ENCODE measurements at regions not wholly inside any gene's neighbourhood (a gene's known extent, or its start where the extent isn't known, plus 50 kb on each side); places are given as distances from the start of the nearest gene placed in this dataset.

- in situ Hi-C loops (cut with MboI; ENCODE audit: low pct_unique_long_range_greater_than_20kb, low sequenced_read_pairs) = no loop called here
- DNase-seq = no peak
Measured at GRCh38 chr20:63091901-63092659, 85.3 kb upstream of the BHLHE23 start.

DNA sequence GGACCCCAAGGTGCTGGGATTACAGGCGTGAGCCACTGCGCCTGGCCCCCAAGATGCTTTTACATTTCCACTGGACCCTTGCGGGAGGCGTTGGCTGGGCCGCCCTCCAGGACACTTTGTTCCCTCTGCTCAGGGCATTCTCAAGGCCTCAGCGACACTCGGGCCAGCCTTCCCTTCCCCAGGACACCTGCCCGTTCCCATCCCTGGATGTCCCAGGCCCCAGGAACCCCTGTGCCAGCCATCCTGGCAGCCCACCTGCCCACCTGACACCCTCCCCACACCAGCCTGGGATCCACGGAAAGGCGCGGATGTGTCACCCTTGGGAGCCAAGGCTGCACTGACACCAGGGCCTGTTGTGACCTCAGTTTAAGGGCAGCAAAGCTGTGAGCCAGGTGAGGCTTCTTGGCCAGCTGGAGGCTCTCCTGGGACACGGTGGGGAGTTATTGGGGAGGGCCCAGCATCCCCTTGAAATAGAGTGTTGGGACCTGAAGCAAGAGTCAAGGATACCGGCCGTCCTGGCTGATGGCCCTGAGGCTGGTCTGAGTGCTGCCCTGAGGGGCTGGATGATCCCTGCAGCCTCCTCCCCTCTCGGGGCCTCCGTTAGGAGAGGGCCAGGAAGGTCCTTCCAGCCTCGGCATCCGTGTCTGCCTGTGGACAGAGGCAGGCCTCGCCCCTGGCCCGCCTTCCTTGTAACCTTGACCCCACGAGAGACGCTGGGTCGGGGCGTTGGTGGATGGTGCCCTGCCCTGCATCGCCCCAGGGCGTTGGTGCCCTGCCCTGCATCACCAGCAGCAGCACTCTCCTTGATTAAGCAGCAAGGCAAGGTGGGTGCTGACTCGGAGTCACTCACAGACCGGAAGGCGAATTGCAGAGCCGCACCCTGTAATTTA lies 84.2 kb upstream of the BHLHE23 start:
- no peak for DNase-seq
- in situ Hi-C loops (cut with MboI; ENCODE audit: low pct_unique_long_range_greater_than_20kb, low sequenced_read_pairs) = no loop called here

DNA sequence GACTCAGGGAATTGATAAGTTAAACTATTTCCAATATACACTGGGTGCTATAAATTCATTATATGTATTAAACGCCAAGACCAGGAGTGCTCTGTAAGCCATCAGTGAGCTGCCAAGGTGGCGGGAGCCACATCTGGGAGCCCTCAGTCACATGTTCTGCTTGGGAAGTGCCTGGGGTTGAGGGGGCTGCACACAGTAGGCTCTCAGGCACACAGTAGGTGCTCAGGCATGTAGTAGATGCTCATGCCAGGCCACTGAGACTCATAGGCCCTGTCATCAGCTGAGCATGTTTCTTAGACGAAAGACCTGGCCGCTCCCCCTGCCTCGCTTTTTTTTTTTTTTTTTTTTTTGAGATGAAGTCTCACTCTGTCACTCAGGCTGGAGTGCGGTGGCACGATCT lies 83.3 kb upstream of the BHLHE23 start:
- no peak for DNase-seq
- in situ Hi-C loops (cut with MboI; ENCODE audit: low pct_unique_long_range_greater_than_20kb, low sequenced_read_pairs) = no loop called here

DNA sequence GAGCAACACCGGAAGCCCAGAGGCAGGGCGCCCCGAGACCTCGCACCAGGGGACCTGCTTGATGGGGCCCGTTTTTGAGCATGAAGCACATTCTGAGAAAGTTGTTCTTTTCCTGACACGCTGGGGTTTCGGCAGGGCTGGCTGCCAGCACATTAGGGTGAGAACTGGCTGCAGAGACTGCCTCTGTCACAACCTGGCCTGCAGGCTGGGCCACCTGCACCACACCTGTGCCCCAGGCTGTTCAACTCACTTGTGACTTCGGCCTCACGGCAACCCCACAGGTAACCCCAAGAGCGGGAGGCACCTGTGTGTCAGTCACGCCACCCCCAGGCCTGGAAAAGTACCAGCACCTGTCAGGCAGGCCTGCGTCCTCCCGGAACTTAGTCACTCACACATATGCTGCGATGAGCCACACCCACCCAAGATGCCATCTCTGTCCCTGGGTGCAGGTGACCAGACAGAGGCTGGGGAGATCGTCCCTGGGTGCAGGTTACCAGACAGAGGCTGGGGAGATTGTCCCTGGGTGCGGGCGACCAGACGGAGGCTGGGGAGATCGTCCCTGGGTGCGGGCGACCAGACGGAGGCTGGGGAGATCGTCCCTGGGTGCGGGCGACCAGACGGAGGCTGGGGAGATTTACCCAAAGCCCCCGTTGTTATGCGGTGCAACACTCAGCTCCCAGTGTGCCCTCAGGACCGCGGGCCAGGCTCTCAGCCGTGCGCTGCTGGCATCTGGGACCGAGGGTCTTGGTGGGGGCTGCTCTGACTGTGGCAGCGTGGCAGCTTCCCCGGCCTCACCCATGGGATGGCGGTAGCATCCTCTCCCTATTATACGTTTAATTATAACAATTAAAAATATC lies 82.5 kb upstream of the BHLHE23 start:
- DNase-seq = no peak
- in situ Hi-C loops (cut with MboI; ENCODE audit: low pct_unique_long_range_greater_than_20kb, low sequenced_read_pairs) = no loop called here

DNA sequence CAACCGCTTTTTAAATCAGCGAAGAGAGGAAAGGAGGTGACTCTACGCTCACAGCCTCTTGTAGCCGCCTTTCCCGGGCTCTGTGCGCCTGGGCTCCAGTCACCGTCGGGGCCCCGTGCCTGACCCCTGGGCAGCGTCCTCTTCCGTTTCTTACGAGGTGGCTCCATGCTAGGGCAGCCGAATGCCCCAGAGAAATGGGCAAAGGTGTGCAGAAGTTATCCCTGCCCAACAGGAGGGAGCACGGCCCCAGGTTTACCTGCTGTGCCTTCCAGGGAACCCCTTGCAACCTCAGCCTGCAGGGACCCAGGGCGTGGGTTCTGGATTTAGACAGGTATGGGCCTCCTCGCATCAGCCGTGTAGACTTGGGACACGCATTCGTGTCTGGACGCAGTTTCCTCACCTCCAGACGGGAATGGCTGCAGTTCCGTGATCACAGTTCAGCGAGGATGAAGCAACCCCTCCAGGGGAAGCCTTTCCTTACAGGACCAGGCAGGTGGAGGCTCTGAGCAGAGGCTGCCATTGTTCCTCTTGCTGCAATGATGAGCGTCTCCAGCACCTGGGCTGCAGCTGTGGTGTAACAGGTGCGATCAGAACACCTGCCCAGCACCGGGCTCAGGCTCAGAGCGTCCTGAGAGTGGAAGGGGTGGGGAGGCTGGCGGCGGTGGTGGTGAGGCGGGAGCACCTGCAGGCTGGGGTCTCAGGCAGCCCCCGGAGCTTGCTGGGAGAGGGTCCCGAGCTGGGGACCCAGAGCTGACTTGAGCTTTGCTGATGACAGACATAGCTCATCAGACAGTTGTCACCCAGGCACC lies 81.3 kb upstream of the BHLHE23 start:
- in situ Hi-C loops (cut with MboI; ENCODE audit: low pct_unique_long_range_greater_than_20kb, low sequenced_read_pairs) = no loop called here
- DNase-seq = no peak

DNA sequence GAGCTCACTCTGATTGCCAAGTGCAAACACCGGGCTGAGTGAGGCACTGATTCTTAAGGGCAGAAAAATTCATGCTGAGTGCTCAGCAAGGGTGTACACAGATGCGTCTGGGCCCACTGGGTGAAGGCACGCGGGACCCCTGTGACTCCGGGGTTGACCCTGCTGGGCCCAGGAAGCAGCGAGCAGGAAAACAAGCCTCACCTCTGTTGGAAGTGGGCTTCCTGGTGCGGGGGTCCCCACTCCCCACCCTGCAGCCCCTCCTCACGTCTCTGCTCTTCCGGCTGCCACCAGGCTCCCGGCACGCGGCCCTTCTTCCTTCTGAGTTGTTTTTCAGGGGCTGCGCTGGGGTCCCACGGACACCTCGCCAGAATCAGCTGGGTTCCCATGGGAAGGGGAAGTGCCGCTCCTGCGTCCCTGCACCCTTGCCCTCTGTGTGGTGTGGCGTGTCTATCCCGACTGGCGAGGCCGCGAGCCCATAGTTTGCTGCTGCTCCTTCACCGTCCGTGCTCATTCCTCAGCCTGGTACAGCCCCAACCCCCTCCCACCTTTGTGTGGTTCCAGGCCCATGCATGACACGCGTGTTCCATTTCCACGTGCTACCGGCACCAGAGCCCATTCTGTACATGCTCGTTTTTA lies 80.6 kb upstream of the BHLHE23 start:
- in situ Hi-C loops (cut with MboI; ENCODE audit: low pct_unique_long_range_greater_than_20kb, low sequenced_read_pairs) = no loop called here
- DNase-seq = no peak

- DNase-seq = no peak
- in situ Hi-C loops (cut with MboI; ENCODE audit: low pct_unique_long_range_greater_than_20kb, low sequenced_read_pairs) = no loop called here
Measured at GRCh38 chr20:63086421-63087235, 79.9 kb upstream of the BHLHE23 start.

DNA sequence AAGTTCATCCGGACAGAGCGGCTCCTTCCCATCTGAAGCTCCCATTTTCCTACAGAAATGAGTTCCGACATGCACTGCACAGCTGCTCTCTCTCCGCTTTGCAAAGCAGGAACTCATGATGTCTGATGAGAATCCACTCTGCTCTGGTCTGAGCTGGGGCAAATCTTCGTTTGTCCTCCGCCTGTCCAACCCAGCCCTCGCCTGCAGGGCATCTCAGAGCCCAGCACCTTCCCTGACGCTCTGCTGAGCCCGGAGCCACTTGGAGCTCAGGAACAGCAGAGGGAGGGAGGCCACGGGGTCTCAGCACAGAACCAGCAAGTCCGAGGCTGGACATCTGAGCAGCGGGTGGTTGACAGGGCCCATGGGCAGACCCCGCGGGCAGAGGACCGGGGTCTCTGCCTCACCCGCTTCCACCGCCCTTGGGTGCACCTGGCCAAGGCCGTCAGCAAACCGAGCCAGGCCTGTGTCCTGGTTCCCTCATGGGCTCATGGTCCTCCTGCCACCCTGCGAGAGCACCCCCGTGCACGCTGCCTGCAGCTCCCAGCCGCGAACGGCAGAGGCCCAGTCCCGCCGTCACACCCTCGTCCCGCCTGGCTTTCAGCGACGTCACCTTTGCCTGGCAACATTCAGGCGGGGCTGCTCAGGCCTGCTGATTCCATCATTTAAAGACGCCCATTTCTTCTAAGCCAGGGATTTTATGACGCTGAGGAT lies 78.5 kb upstream of the BHLHE23 start:
- DNase-seq = no peak
- in situ Hi-C loops (cut with MboI; ENCODE audit: low pct_unique_long_range_greater_than_20kb, low sequenced_read_pairs) = no loop called here

DNA sequence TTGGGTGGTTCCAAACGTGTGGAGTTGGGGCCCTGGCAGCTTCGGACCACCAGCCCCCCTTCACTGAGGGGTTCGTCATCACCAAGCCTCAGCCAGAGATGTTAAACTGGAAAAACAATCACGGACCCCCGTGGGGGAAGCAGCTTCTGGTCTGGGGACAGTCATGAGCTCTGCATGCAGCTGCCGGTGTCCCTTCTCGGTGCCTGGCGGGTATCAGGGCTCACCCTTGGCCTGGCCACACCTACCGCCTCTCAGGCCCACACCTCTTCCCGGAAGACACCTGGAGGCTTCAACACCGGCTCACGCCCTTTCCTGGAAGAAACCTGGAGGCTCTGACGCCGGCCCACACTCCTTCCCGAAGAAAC lies 77.8 kb upstream of the BHLHE23 start:
- in situ Hi-C loops (cut with MboI; ENCODE audit: low pct_unique_long_range_greater_than_20kb, low sequenced_read_pairs) = no loop called here
- DNase-seq = no peak

GRCh38 chr20:63083831-63084562 lies 77.2 kb upstream of the BHLHE23 start:
- no peak for DNase-seq
- in situ Hi-C loops (cut with MboI; ENCODE audit: low pct_unique_long_range_greater_than_20kb, low sequenced_read_pairs) = no loop called here

DNA sequence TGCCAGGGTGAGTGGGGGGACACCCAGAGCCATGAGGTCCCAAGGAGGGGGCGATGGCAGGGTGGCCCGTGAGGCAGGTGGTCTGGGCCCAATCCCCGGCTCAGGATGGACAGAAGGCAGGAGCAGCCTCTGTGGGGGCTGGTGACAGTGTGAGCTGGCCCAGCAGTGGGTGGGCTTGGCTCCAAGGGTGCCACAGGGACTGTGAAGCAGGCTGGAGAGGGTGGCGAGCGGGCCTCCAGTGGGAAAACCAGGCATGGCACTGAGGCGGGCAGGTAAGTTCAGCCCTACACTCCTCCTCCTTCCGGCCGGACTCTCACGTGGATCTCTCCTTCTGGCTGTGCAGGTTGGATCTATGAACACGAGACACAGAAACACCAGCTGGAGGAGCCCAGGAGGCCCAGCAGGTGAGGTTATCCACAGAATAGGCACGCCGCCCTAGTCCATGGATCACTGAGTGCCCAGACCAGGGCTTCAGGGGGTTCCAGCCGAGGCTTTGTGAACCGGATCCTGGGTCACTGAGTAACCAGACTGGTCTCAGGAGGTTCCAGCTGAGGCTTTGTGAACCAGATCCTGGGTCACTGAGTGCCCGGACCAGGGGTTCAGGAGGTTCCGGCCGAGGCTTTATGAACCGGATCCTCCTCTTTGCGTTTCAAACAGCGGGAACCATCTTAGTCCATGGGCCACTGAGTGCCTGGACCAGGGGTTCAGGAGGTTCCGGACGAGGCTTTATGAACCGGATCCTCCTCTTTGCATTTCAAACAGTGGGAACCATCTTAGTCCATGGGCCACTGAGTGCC lies 76.4 kb upstream of the BHLHE23 start:
- in situ Hi-C loops (cut with MboI; ENCODE audit: low pct_unique_long_range_greater_than_20kb, low sequenced_read_pairs) = no loop called here
- DNase-seq = no peak

DNA sequence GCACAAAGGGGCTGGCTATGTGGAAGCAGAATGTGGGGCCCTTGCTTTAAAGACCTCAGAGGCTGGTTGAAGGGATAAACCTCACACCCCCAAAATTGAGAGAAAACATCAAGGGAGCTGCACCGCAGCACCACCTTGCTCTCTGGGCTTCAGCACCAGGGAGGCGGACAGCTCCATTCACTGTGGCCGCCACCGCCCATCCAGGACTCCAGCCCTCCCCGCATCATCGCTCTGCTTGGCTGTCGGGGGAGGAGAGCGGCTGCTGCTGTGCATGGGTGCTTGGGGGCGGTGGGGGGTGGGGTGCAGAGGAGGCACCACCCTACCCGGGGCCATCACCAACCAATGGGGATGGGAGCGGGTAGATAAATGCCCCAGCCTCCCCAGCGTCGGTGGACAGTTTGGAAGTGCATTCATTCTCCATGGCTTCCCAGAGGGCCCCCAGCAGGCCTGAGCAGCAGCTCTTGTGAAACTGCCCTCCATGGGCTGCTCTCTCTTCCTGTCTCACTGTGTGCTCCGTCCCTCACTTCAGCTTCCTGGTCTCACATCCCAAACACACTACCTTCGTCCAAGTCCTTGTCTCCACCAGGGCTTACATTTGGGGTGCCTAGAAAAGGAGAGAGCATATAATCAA lies 75.7 kb upstream of the BHLHE23 start:
- peak; percentile 36 for DNase-seq
- in situ Hi-C loops (cut with MboI; ENCODE audit: low pct_unique_long_range_greater_than_20kb, low sequenced_read_pairs) = no loop called here

GRCh38 chr20:63081831-63082230 lies 75.1 kb upstream of the BHLHE23 start:
- in situ Hi-C loops (cut with MboI; ENCODE audit: low pct_unique_long_range_greater_than_20kb, low sequenced_read_pairs) = no loop called here
- no peak for DNase-seq

DNA sequence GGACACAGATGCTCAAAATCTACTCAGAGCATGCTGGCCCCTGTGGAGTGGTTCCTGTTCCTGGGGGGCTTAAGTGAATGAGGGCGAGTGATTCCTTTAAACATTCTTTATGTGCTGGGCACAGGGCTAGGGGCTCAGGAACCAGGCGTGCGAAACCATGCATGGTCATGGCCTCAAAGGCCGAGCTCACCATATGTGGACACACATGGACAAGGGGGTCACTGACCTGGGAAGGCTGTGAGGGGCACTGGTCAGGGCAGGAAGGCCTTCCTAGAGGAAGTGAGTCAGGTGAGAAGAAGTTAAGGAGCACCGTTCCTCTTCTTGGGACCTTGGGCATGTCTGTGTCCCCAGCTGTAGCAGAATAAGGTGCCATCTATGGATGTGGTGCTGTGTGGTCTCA lies 74.6 kb upstream of the BHLHE23 start:
- in situ Hi-C loops (cut with MboI; ENCODE audit: low pct_unique_long_range_greater_than_20kb, low sequenced_read_pairs) = no loop called here
- no peak for DNase-seq

- DNase-seq = no peak
- in situ Hi-C loops (cut with MboI; ENCODE audit: low pct_unique_long_range_greater_than_20kb, low sequenced_read_pairs) = no loop called here
Measured at GRCh38 chr20:63080811-63081210, 74.0 kb upstream of the BHLHE23 start.

Data from KBM-7 (cell line).